Stimulated activated CD4-positive, alpha-beta T cell treated with anti-CD3 and anti-CD28 coated beads, Interleukin-12 subunit alpha, Interleukin-12 subunit beta, amount 100 ng/mL, for 24 hours (primary cell): ENCODE measurements at regions not wholly inside any gene's neighbourhood (a gene's known extent, or its start where the extent isn't known, plus 50 kb on each side); places are given as distances from the start of the nearest gene placed in this dataset.
A peak's percentile ranks its signal among the peaks of the same experiment; 100 is the strongest.
"Not testable (repeated sequence)": the region's sequence is repeated elsewhere in the genome, so short reads cannot be mapped to it uniquely, and the experiment has no call there.

Source experiments
- DNase-seq, 2 experiments: peaks; one replicate each; pipeline ENCODE4 v3.0.0-alpha.2; 2020; ENCODE audit warnings: low read depth in 2 of 2

GRCh38 chr1:163472651-163473248, 151.0 kb downstream of the NUF2 start:
- DNase-seq = no peak

GRCh38 chr1:163477276-163477830, 155.6 kb downstream of the NUF2 start:
- DNase-seq = no peak

- DNase-seq = not testable (repeated sequence)
These were observed 176.9 kb downstream of the NUF2 start for GRCh38 chr1:163498391-163499330.

GRCh38 chr1:163504331-163504978, 182.7 kb downstream of the NUF2 start:
- no peak for DNase-seq

GRCh38 chr1:163509114-163509513, 187.4 kb downstream of the NUF2 start:
- DNase-seq = no peak

- DNase-seq = no peak
These were observed 190.7 kb downstream of the NUF2 start for GRCh38 chr1:163512349-163512989.

- no peak for DNase-seq
These were observed 201.7 kb downstream of the NUF2 start for GRCh38 chr1:163523375-163524029.

GRCh38 chr1:163528710-163529348, 207.1 kb downstream of the NUF2 start:
- DNase-seq = peak in 1 of 2 experiments; percentile 4

GRCh38 chr1:163531345-163531744, 209.6 kb downstream of the NUF2 start:
- DNase-seq = no peak

- no peak for DNase-seq
These were observed 213.6 kb downstream of the NUF2 start for GRCh38 chr1:163535401-163535800.

- DNase-seq = no peak
These were observed 214.1 kb downstream of the NUF2 start for GRCh38 chr1:163535807-163536206.

GRCh38 chr1:163537809-163538208, 216.1 kb downstream of the NUF2 start:
- DNase-seq = no peak

- DNase-seq = no peak
These were observed 216.9 kb downstream of the NUF2 start for GRCh38 chr1:163538667-163539066.

GRCh38 chr1:163540727-163541126, 219.0 kb downstream of the NUF2 start:
- no peak for DNase-seq

- DNase-seq = no peak
These were observed 222.7 kb downstream of the NUF2 start for GRCh38 chr1:163544441-163544840.

- DNase-seq = no peak
These were observed 236.4 kb downstream of the NUF2 start for GRCh38 chr1:163558162-163558561.

- DNase-seq = no peak
These were observed 240.0 kb downstream of the NUF2 start for GRCh38 chr1:163561580-163562295.

- DNase-seq = no peak
These were observed 240.6 kb downstream of the NUF2 start for GRCh38 chr1:163562355-163562754.

GRCh38 chr1:163565166-163565565, 243.4 kb downstream of the NUF2 start:
- no peak for DNase-seq

GRCh38 chr1:163570071-163570470, 248.3 kb downstream of the NUF2 start:
- DNase-seq = no peak
